GM18520 (cell line): ENCODE measurements at regions not wholly inside any gene's neighbourhood (a gene's known extent, or its start where the extent isn't known, plus 50 kb on each side); places are given as distances from the start of the nearest gene placed in this dataset.

Experiments used
- ATAC-seq: cut with Tn5 transposase; IDR thresholded peaks from one replicate; pipeline ENCODE4 v1.9.1; 2021; ENCODE audit not compliant: unreplicated experiment

GRCh38 chr2:145849466-145849865 is 1329.5 kb upstream of the ZEB2 start:
- ATAC-seq, result no peak

DNA sequence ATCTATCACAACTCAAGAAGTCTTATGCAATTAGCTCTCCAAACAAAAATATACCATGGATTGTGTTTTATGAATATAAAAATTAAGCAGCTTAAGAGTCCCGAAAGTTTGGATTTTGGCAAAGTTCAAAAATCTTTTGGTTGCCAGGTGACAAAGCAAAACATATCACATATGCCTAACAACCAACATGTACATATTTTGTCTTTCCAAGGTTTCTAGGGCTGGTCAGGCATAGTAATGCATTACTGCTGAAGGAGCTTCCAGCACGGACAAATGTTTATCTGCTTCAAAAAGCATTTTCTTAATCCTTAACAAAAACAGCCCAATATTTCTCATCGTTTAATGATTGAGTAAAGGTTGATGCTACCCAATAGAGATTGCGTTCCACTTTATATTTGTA is 1327.1 kb upstream of the ZEB2 start:
- ATAC-seq, result no peak

- no peak for ATAC-seq
Observed at GRCh38 chr2:145845923-145846322, 1326.0 kb upstream of the ZEB2 start.

DNA sequence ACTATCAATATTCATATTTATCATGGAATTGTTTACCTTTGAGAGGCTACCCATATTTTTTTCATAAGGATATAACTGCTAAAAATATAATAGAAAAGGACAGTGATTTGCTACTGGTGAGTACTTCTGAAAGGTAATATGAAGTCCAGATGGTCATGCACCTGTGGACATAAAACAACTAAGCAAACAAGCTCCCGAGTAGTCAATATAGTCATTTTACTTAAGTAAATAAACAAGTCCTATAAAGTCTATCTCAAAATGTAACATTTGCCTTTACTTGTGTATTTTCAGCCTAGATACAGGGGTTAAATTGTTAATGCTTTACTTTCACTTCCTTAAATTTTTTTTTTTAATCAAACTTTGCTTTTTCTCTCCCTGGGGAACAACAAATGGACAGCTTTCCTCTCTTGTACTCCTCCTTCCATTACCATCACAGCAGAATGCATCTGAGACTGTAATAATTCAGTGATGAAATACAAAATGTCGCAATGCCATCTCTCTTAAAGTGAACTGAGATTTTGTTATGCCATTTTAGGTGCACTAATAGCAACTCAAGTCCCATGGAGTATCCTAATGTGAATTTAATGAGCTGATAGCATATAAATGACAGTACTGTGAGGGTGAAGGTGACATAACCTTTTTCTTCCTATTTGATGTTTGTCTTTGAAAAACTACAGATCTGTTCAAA is 1325.4 kb upstream of the ZEB2 start:
- no peak for ATAC-seq

- no peak for ATAC-seq
Observed at GRCh38 chr2:145841973-145842372, 1322.1 kb upstream of the ZEB2 start.

GRCh38 chr2:145836986-145837385 is 1317.1 kb upstream of the ZEB2 start:
- ATAC-seq, result no peak

DNA sequence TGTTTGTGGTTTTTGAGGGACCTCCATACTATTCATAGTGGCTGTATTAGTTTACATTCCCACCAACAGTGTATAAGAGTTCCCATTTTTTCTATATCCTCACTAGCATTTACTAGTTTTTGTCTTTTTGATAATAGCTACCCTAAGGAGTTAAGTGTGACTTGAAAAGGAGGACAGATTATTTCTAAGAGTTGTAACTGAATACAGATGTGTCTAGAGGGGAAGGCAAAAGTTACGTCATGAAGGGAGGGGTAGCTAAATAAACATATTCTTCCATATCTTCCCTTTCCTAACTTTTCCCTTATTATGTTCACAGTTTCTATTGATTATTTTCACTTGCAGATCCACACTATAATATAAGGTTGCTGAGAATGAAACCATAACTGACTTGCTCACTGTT is 1315.7 kb upstream of the ZEB2 start:
- no peak for ATAC-seq

GRCh38 chr2:145832681-145833080 is 1312.8 kb upstream of the ZEB2 start:
- ATAC-seq, result no peak

- ATAC-seq, result no peak
Observed at GRCh38 chr2:145829931-145830330, 1310.0 kb upstream of the ZEB2 start.

DNA sequence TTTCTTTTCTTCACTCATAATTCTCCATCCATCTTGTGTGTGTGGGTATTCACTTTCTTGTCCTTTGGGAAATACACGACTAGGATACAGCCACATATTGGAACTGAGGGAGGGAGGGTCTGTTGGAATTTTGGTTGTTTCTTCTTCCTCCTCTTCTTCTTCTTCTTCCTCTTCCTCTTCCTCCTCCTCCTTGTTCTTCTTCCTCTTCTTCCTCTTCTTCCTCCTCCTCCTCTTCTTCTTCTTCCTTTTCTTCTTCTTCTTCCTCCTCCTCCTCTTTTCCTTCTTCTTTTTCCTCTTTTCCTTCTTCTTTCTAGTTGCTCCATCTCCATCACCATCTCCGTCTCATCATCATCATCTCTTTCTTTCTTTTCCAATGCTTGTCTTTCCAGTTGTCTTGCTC is 1307.3 kb upstream of the ZEB2 start:
- no peak for ATAC-seq

GRCh38 chr2:145824384-145824783 is 1304.5 kb upstream of the ZEB2 start:
- no peak for ATAC-seq

DNA sequence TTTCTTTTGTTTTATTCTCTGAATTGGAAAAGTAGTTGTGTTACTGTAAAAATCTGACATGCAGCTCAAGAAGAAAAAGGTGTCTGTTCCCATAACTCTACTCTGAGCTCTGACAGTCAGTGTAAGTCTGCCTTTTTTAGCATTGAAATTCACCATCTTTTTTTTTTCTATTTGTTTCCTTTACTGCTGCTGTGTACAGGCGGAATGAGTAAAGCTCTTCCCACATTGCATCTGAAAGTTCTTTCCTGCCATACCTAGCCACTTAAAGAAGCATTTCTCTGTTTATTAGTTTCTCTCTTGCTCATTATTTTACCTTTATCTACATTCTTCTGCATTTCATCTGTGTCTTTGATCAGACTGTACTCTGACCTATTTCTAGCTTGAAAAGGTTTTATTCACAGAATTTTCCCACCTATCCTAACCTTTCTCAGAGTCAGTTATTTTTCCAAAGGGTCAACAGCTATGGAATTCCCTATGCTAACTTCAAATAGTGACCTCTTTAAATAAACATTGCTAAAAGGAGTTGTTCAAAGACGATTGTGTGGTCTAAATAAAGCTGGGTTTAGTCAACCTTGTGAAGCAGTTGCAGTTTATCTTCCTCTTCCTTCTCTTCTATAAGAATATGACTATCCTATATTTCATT is 1303.1 kb upstream of the ZEB2 start:
- no peak for ATAC-seq

GRCh38 chr2:145820651-145821050 is 1300.7 kb upstream of the ZEB2 start:
- no peak for ATAC-seq

DNA sequence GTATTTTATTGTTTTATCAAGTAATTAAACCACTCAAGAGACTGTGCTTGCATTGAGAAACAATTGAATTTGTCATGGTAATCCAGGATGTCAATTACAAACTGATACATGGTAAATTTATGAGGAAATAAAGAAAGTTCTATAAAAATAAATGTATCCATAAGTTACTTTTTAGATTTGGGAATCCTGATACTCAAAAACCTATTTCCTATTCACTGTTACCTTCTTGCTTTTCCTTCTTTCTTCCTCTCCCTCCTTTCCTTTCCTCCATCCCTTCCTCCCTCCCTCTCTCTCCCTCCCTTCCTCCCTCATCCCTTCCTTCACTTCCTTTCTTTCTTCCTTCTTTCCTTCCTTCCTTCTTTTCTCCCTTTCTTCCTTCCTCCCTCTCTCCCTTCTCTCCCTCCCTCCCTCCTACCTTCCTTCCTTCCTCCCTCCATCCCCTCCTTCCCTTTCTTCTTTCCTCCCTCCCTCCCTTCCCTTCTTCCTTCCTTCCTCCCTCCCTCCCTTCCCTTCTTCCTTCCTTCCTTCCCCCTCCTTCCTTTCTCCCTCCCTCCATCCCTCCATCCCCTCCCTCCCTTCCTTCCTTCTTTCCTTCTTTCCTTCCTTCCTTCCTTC is 1299.1 kb upstream of the ZEB2 start:
- ATAC-seq, result no peak

GRCh38 chr2:145815933-145816332 is 1296.0 kb upstream of the ZEB2 start:
- no peak for ATAC-seq

DNA sequence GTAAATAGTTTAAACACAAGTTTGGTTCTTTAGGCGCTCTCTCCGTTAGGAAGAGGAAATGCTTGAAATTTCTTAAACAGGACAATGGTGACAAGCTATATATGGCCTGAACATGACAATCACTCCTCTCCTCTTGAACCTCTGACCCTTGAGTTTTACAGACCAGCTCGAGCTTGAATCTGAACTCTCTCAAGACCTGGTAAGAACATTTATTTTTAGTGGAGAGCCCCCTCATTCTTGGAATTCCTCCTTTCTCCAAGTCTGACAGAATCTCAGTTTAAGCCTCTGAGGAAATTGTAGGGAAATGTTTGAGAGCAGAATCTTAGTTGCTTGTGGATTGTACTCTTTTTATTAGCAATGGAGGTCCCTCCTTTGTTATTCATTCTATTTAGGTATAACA is 1293.6 kb upstream of the ZEB2 start:
- ATAC-seq, result no peak

DNA sequence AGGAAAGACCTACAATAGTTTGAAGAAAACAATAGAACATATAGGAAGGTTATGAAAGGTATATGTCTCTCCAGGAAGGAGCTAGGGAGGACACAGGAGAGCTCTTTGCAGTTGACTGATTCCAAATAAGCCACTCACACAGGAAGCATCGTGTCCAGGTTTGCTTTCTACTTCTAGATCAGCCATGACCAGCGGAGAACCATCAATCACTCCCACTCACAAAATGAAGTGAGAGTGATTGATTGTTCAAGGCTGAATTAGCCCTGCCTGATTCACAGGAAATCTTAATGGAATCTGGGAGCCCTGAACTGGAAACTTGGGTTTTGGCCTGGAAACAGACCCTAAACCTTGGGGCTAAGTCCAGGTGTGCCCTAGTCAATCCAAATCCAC is 1292.2 kb upstream of the ZEB2 start:
- ATAC-seq, result no peak

DNA sequence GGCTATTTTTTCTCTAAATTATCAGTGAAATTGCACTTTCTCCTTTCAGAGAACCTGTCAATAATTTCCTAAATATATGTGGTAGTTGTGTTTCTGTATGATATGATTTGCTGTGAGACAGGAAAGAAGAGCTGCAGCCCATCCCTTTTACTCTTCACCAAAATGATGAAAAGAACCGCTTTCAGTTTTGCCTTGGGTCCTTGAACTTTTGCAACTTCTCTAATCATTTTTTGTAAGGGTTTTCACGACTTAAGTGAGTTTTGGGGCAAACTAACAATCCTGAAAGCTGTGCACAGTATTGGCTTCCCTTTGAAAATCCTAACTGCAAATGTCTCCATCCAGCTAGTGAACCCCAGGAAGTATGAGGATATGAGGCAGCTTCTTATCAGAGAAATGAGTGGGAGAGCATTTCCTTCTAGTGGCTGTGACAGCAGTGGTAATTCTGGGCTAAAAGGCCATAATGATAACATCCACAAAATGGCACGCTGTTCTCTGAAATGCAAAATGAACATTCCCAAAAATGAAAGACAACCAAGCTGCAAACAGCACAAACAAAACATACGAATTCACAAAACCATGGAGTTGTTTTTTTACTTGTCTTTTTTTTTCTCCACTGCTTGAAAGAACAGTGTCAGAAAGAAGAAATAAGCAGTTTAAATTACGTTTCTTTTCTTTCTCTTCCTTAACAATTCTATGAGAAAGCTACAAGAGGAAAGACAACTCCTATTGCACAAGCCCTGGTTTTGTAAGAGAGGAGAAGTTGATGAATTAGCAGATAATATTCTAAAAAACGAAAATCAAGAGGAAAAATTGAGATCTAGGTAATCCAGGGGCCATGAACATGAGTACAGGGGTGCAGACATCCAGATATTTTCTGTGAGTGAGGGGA is 1291.6 kb upstream of the ZEB2 start:
- ATAC-seq, result no peak

- no peak for ATAC-seq
Observed at GRCh38 chr2:145807968-145808367, 1288.0 kb upstream of the ZEB2 start.

DNA sequence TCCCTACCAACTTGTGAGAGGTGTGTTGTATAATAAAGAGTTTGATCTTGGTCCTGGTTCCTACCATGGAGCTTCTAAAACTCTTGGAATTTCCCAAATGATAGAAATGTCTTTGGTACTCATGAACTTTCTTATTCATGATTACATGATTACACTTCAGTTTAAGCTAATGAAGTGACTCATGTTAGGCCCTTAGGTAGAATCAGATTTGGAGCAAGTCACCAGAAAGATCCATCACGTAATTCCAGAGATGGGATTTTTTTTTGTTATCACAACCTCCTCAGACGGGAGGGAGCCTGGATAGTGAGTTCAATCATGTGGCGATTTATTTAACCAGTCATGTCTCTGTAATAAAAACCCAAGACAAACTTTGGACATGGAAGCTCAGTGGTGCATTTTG is 1287.6 kb upstream of the ZEB2 start:
- no peak for ATAC-seq

- no peak for ATAC-seq
Observed at GRCh38 chr2:145806546-145806945, 1286.6 kb upstream of the ZEB2 start.

DNA sequence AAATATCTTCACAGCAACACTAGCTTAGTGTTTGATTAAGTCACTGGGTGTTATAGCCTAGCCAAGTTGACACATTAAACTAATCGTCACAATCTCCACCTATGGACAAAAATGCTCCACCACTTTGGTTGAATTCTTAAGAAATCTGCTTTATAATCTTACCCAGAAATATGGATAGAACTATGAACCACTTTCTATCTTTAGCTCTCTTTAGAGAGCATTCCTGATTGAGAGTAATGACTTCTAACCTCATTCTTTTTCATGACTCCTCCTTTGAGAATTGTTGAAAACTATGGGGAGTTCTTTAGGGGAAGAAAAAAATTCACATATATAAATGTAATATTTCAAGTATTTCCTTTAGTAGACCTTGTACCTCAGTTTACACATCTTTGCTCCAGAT is 1282.2 kb upstream of the ZEB2 start:
- no peak for ATAC-seq
